SH-SY5Y (cell line): ENCODE measurements at regions not wholly inside any gene's neighbourhood (a gene's known extent, or its start where the extent isn't known, plus 50 kb on each side); places are given as distances from the start of the nearest gene placed in this dataset.

Experiments used
- GATA2 ChIP-seq: IDR thresholded peaks from 2 replicates; pipeline ENCODE4 v1.6.1; 2011; ENCODE audit warnings: mild to moderate bottlenecking, low read depth, low read length
- GATA3 ChIP-seq: IDR thresholded peaks from 2 replicates; pipeline ENCODE4 v1.6.1; 2011; ENCODE audit warnings: low read depth, mild to moderate bottlenecking, low read length, moderate library complexity

GRCh38 chr4:56253666-56254305 lies 133.5 kb downstream of the AASDH start:
- TF ChIP-seq GATA2 (no peak), GATA3 (no peak)
